Liver (tissue), 8 donors: ENCODE measurements at regions not wholly inside any gene's neighbourhood (a gene's known extent, or its start where the extent isn't known, plus 50 kb on each side); places are given as distances from the start of the nearest gene placed in this dataset.

Experiments used
- DNase-seq: peaks from one replicate; pipeline ENCODE4 v3.0.0-alpha.2; 2017; ENCODE audit warnings: low spot score
- H3K27ac ChIP-seq, 2 donors: one replicate each; pipeline ENCODE4 v1.7.0; 2013; ENCODE audit warnings: inconsistent platforms in 2 of 2, low read length in 2 of 2, control low read depth in 1 of 2, low read depth in 1 of 2, mild to moderate bottlenecking in 1 of 2
- H3K27me3 ChIP-seq, 4 donors: one replicate each; pipeline versions ENCODE4 v1.6.1 to v1.7.0; 2013; ENCODE audit warnings: low read length in 3 of 4, inconsistent platforms in 1 of 4, mild to moderate bottlenecking in 1 of 4, moderate library complexity in 1 of 4; ENCODE audit not compliant: control insufficient read depth in 4 of 4, insufficient read depth in 4 of 4
- H3K36me3 ChIP-seq, 4 donors: one replicate each; pipeline versions ENCODE4 v1.6.1 to v1.7.0; 2013; ENCODE audit warnings: low read length in 3 of 4, mild to moderate bottlenecking in 3 of 4, low read depth in 1 of 4, moderate library complexity in 1 of 4; ENCODE audit not compliant: control insufficient read depth in 4 of 4, insufficient read depth in 3 of 4
- H3K4me1 ChIP-seq, 4 donors: one replicate each; pipeline versions ENCODE4 v1.6.1 to v1.7.0; 2013; ENCODE audit warnings: low read length in 3 of 4, mild to moderate bottlenecking in 3 of 4, moderate library complexity in 1 of 4; ENCODE audit not compliant: control insufficient read depth in 4 of 4, insufficient read depth in 4 of 4
- H3K4me3 ChIP-seq, 3 donors: one replicate each; pipeline versions ENCODE4 v1.6.1 to v1.7.0; 2013; ENCODE audit warnings: low read length in 3 of 3, control low read depth in 1 of 3, low read depth in 1 of 3, mild to moderate bottlenecking in 1 of 3
- H3K9ac ChIP-seq, 2 donors: one replicate each; pipeline ENCODE4 v1.7.0; 2013; ENCODE audit warnings: low read length in 2 of 2, mild to moderate bottlenecking in 2 of 2, moderate library complexity in 2 of 2, control low read depth in 1 of 2, low read depth in 1 of 2
- H3K9me3 ChIP-seq, 4 donors: one replicate each; pipeline versions ENCODE4 v1.6.1 to v1.7.0; 2013; ENCODE audit warnings: low read length in 3 of 4; ENCODE audit not compliant: control insufficient read depth in 4 of 4
- EGR1 ChIP-seq, 2 donors: IDR thresholded peaks; 2 replicates each; pipeline ENCODE4 v1.6.1; 2016 to 2018; ENCODE audit warnings: antibody characterized with exemption in 2 of 2, low read depth in 2 of 2
- FOXA1 ChIP-seq: IDR thresholded peaks from 2 replicates; pipeline ENCODE4 v1.6.1; 2016; ENCODE audit warnings: antibody characterized with exemption
- FOXA2 ChIP-seq: IDR thresholded peaks from 2 replicates; pipeline ENCODE4 v1.6.1; 2016; ENCODE audit warnings: antibody characterized with exemption
- GABPA ChIP-seq, 2 donors: IDR thresholded peaks in 1 of 2; conservative IDR thresholded peaks in 1 of 2; 2 replicates each; pipeline ENCODE4 v1.6.1; 2016; ENCODE audit warnings: antibody characterized with exemption in 2 of 2, mild to moderate bottlenecking in 1 of 2, moderate library complexity in 1 of 2
- HNF4A ChIP-seq, 2 donors: conservative IDR thresholded peaks; 2 replicates each; pipeline ENCODE4 v1.6.1; 2016; ENCODE audit warnings: antibody characterized with exemption in 2 of 2, mild to moderate bottlenecking in 2 of 2
- HNF4G ChIP-seq: IDR thresholded peaks from 2 replicates; pipeline ENCODE4 v1.6.1; 2016; ENCODE audit warnings: antibody characterized with exemption
- JUND ChIP-seq, 2 donors: IDR thresholded peaks; 2 replicates each; pipeline ENCODE4 v1.6.1; 2016; ENCODE audit warnings: antibody characterized with exemption in 2 of 2
- NR2F2 ChIP-seq: IDR thresholded peaks from 2 replicates; pipeline ENCODE4 v1.6.1; 2016; ENCODE audit warnings: antibody characterized with exemption
- RAD21 ChIP-seq, 2 donors: IDR thresholded peaks; 2 replicates each; pipeline ENCODE4 v1.6.1; 2016; ENCODE audit warnings: antibody characterized with exemption in 2 of 2, mild to moderate bottlenecking in 2 of 2
- RXRA ChIP-seq, 2 donors: IDR thresholded peaks; 2 replicates each; pipeline ENCODE4 v1.6.1; 2017 to 2018; ENCODE audit warnings: antibody characterized with exemption in 2 of 2, mild to moderate bottlenecking in 1 of 2
- SP1 ChIP-seq: IDR thresholded peaks from 2 replicates; pipeline ENCODE4 v1.6.1; 2018; ENCODE audit warnings: antibody characterized with exemption, mild to moderate bottlenecking
- TAF1 ChIP-seq: conservative IDR thresholded peaks from 2 replicates; pipeline ENCODE4 v1.6.1; 2016; ENCODE audit warnings: antibody characterized with exemption, mild to moderate bottlenecking
- YY1 ChIP-seq: IDR thresholded peaks from 2 replicates; pipeline ENCODE4 v1.6.1; 2016; ENCODE audit warnings: antibody characterized with exemption, mild to moderate bottlenecking
- WGBS: extraction: QIAGEN DNeasy Blood & Tissue Kit; methylation state at CpG from one replicate; pipeline ENCODE4 v1.1.7; 2013; 5-methylcytosine and 5-hydroxymethylcytosine counted together
- TF ChIP-seq, protein P1 (sequence below): IDR thresholded peaks from 2 replicates; pipeline ENCODE4 v1.6.1; 2016; ENCODE audit warnings: antibody characterized with exemption, mild to moderate bottlenecking
- TF ChIP-seq, protein P2 (sequence below): IDR thresholded peaks from 2 replicates; pipeline ENCODE4 v1.6.1; 2016; ENCODE audit warnings: antibody characterized with exemption
- TF ChIP-seq, protein P3 (sequence below): IDR thresholded peaks from 2 replicates; pipeline ENCODE4 v1.6.1; 2016; ENCODE audit warnings: antibody characterized with exemption
- TF ChIP-seq, protein P4 (sequence below): IDR thresholded peaks from 2 replicates; pipeline ENCODE4 v1.6.1; 2016; ENCODE audit warnings: antibody characterized with exemption
- TF ChIP-seq, protein P5 (sequence below): fragments of 150-350 bp; IDR thresholded peaks from 2 replicates; pipeline ENCODE4 v1.5.1; 2017; ENCODE audit warnings: improper control_type of control experiment, low read depth, low read length; ENCODE audit not compliant: missing input control
- donor health status: healthy.
- donor health status: healthy.
- donor health status: healthy.
- donor health status: healthy.
- donor health status: healthy.

DNA sequence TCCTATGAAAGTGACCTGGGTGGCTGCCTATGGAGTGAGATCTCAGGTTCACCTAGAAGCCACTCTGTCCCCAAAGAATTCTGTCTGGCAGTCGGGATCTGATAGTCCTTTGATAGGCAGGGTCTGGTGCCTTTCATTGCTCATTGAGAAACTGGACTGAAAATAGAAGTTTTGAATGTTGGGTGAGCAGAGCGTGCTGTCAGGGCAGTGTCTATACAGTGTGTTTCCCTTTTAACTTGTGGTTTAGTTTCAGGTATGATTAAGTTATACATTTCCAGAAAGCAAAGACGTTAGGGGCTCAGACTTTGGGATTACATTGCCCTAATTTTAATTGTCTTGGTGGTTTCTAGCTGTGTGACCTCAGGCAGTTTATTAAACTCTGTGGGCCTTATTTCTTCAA lies 111.3 kb upstream of the PAX6 start (continued):
- TF ChIP-seq, protein P1, sequence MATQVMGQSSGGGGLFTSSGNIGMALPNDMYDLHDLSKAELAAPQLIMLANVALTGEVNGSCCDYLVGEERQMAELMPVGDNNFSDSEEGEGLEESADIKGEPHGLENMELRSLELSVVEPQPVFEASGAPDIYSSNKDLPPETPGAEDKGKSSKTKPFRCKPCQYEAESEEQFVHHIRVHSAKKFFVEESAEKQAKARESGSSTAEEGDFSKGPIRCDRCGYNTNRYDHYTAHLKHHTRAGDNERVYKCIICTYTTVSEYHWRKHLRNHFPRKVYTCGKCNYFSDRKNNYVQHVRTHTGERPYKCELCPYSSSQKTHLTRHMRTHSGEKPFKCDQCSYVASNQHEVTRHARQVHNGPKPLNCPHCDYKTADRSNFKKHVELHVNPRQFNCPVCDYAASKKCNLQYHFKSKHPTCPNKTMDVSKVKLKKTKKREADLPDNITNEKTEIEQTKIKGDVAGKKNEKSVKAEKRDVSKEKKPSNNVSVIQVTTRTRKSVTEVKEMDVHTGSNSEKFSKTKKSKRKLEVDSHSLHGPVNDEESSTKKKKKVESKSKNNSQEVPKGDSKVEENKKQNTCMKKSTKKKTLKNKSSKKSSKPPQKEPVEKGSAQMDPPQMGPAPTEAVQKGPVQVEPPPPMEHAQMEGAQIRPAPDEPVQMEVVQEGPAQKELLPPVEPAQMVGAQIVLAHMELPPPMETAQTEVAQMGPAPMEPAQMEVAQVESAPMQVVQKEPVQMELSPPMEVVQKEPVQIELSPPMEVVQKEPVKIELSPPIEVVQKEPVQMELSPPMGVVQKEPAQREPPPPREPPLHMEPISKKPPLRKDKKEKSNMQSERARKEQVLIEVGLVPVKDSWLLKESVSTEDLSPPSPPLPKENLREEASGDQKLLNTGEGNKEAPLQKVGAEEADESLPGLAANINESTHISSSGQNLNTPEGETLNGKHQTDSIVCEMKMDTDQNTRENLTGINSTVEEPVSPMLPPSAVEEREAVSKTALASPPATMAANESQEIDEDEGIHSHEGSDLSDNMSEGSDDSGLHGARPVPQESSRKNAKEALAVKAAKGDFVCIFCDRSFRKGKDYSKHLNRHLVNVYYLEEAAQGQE = no peak
- TF ChIP-seq HNF4G = no peak
- no peak for TF ChIP-seq NR2F2
- TF ChIP-seq TAF1 = no peak

DNA sequence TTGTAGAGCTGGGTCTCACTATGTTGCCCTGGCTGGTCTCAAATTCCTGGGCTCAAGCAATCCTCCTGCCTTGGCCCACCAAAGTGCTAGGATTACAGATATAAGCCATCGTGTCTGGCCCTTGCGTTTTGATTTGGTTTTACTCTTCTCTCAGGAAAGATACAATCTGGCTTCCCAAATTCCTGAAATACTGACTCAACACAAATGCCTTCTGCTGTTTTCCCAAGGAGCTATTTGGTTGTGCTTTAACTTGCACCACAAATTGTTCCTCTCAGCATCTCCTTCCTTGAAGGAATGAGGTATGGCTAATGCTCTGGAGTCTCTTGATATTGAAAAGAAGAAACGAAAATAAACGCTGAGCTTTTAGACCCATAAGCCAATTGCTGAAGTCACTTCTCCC lies 110.0 kb upstream of the PAX6 start:
- no peak overlapping the region for H3K4me3 ChIP-seq
- no peak overlapping the region for H3K27ac ChIP-seq
- no peak overlapping the region for H3K9ac ChIP-seq
- WGBS = 82% methylated on average over 4 of the region's 4 CpGs
- H3K9me3 ChIP-seq = no peaks in the 10 kb centered on the region
- H3K4me1 ChIP-seq = no peaks in the 10 kb centered on the region
- TF ChIP-seq RXRA (IDR thresholded peaks at IDR 0.05) = no peak
- no peak for TF ChIP-seq FOXA1
- no peak for TF ChIP-seq GABPA (IDR thresholded peaks at IDR 0.05 in 1 of 2, conservative IDR thresholded peaks at IDR 0.05 in 1 of 2)
- TF ChIP-seq TAF1 = no peak
- TF ChIP-seq, protein P1 = no peak
- no peak for TF ChIP-seq JUND (IDR thresholded peaks at IDR 0.05)
- no peak for TF ChIP-seq EGR1 (IDR thresholded peaks at IDR 0.05; ENCODE audit: low read depth in 2 of 2)
- TF ChIP-seq FOXA2 = no peak
- TF ChIP-seq NR2F2 = no peak
- no peak for TF ChIP-seq YY1
- no peak for TF ChIP-seq SP1
- TF ChIP-seq, protein P2, sequence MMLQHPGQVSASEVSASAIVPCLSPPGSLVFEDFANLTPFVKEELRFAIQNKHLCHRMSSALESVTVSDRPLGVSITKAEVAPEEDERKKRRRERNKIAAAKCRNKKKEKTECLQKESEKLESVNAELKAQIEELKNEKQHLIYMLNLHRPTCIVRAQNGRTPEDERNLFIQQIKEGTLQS = no peak
- TF ChIP-seq, protein P3, sequence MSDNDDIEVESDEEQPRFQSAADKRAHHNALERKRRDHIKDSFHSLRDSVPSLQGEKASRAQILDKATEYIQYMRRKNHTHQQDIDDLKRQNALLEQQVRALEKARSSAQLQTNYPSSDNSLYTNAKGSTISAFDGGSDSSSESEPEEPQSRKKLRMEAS = no peak
- no peak for TF ChIP-seq RAD21 (IDR thresholded peaks at IDR 0.05)
- TF ChIP-seq, protein P4, sequence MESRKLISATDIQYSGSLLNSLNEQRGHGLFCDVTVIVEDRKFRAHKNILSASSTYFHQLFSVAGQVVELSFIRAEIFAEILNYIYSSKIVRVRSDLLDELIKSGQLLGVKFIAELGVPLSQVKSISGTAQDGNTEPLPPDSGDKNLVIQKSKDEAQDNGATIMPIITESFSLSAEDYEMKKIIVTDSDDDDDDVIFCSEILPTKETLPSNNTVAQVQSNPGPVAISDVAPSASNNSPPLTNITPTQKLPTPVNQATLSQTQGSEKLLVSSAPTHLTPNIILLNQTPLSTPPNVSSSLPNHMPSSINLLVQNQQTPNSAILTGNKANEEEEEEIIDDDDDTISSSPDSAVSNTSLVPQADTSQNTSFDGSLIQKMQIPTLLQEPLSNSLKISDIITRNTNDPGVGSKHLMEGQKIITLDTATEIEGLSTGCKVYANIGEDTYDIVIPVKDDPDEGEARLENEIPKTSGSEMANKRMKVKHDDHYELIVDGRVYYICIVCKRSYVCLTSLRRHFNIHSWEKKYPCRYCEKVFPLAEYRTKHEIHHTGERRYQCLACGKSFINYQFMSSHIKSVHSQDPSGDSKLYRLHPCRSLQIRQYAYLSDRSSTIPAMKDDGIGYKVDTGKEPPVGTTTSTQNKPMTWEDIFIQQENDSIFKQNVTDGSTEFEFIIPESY = no peak
- TF ChIP-seq HNF4G = no peak
- TF ChIP-seq, protein P5, sequence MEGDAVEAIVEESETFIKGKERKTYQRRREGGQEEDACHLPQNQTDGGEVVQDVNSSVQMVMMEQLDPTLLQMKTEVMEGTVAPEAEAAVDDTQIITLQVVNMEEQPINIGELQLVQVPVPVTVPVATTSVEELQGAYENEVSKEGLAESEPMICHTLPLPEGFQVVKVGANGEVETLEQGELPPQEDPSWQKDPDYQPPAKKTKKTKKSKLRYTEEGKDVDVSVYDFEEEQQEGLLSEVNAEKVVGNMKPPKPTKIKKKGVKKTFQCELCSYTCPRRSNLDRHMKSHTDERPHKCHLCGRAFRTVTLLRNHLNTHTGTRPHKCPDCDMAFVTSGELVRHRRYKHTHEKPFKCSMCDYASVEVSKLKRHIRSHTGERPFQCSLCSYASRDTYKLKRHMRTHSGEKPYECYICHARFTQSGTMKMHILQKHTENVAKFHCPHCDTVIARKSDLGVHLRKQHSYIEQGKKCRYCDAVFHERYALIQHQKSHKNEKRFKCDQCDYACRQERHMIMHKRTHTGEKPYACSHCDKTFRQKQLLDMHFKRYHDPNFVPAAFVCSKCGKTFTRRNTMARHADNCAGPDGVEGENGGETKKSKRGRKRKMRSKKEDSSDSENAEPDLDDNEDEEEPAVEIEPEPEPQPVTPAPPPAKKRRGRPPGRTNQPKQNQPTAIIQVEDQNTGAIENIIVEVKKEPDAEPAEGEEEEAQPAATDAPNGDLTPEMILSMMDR = no peak
- TF ChIP-seq HNF4A (conservative IDR thresholded peaks at IDR 0.05) = no peak
- H3K27me3 ChIP-seq = no peaks in the 10 kb centered on the region
- DNase-seq = no peak
- no peaks in the 10 kb centered on the region for H3K36me3 ChIP-seq
